ENCODE measurements at regions not wholly inside any gene's neighbourhood (a gene's known extent, or its start where the extent isn't known, plus 50 kb on each side); places are given as distances from the start of the nearest gene placed in this dataset.

GRCh38 chr1:56225964-56226815 lies 353.2 kb downstream of the PLPP3 start:
- no peak for DNase-seq
- Histone ChIP-seq H4K91ac (ENCODE audit: low read depth, low read length) (no peak overlapping the region), H3K4ac (ENCODE audit: low read depth, low read length) (no peak overlapping the region), H3K79me1 (ENCODE audit: low read length) (no peaks in the 10 kb centered on the region), H3K23ac (ENCODE audit: low read length) (no peak overlapping the region), H2BK12ac (ENCODE audit: low read length) (no peak overlapping the region), H4K8ac (ENCODE audit: low read depth, low read length) (no peak overlapping the region), H3K36me3 (ENCODE audit: control insufficient read depth in 1 of 2, insufficient read depth in 2 of 2, low read length in 2 of 2) (no peaks in the 10 kb centered on the region), H3K14ac (ENCODE audit: low read length) (no peak overlapping the region), H2AK5ac (ENCODE audit: low read length) (no peak overlapping the region), H3K27ac (ENCODE audit: low read depth, low read length) (no peak overlapping the region), H3K27me3 (ENCODE audit: insufficient read depth, low read length) (no peaks in the 10 kb centered on the region), H2BK5ac (ENCODE audit: low read depth, low read length, poor library complexity) (no peak overlapping the region), H2AFZ (ENCODE audit: insufficient read depth, low read length, poor library complexity) (no peak overlapping the region), H2BK120ac (ENCODE audit: insufficient read depth, low read length, poor library complexity) (no peak overlapping the region), H3K9me3 (ENCODE audit: insufficient read depth, low read depth, low read length) (no peaks in the 10 kb centered on the region), H3K4me2 (ENCODE audit: low read length) (no peak overlapping the region), H3K9ac (ENCODE audit: low read length) (no peak overlapping the region), H3K79me2 (ENCODE audit: control insufficient read depth, insufficient read depth, low read length, poor library complexity) (no peaks in the 10 kb centered on the region), H4K12ac (ENCODE audit: low read depth, low read length) (no peak overlapping the region), H3K18ac (ENCODE audit: low read length) (no peak overlapping the region), H3K4me1 (ENCODE audit: control insufficient read depth in 1 of 2, insufficient read depth in 2 of 2, low read length in 2 of 2) (peaks cover 2% of the 10 kb centered on the region in 2 experiments), H3K4me3 (ENCODE audit: low read depth, low read length) (no peak overlapping the region)
- no CpG with 5 or more reads among the region's 1 CpG for WGBS (ENCODE audit: extremely low coverage, insufficient coverage, insufficient read length)

GRCh38 chr1:56223968-56224367 lies 355.4 kb downstream of the PLPP3 start:
- no peaks in the 10 kb centered on the region for H3K79me2 ChIP-seq (ENCODE audit: control insufficient read depth, insufficient read depth, low read length, poor library complexity)
- H2BK120ac ChIP-seq (ENCODE audit: insufficient read depth, low read length, poor library complexity) = no peak overlapping the region
- no peaks in the 10 kb centered on the region for H3K27me3 ChIP-seq (ENCODE audit: insufficient read depth, low read length)
- H2BK5ac ChIP-seq (ENCODE audit: low read depth, low read length, poor library complexity) = no peak overlapping the region
- DNase-seq = no peak
- no peak overlapping the region for H3K27ac ChIP-seq (ENCODE audit: low read depth, low read length)
- no peak overlapping the region for H3K18ac ChIP-seq (ENCODE audit: low read length)
- no peaks in the 10 kb centered on the region for H3K4me1 ChIP-seq (ENCODE audit: control insufficient read depth in 1 of 2, insufficient read depth in 2 of 2, low read length in 2 of 2)
- H3K4me2 ChIP-seq (ENCODE audit: low read length) = no peak overlapping the region
- no peaks in the 10 kb centered on the region for H3K9me3 ChIP-seq (ENCODE audit: insufficient read depth, low read depth, low read length)
- no peak overlapping the region for H2BK12ac ChIP-seq (ENCODE audit: low read length)
- no peak overlapping the region for H3K4ac ChIP-seq (ENCODE audit: low read depth, low read length)
- no peaks in the 10 kb centered on the region for H3K79me1 ChIP-seq (ENCODE audit: low read length)
- no peak overlapping the region for H3K4me3 ChIP-seq (ENCODE audit: low read depth, low read length)
- no CpG with 5 or more reads among the region's 2 CpGs for WGBS (ENCODE audit: extremely low coverage, insufficient coverage, insufficient read length)
- no peak overlapping the region for H3K9ac ChIP-seq (ENCODE audit: low read length)
- no peak overlapping the region for H2AFZ ChIP-seq (ENCODE audit: insufficient read depth, low read length, poor library complexity)
- H4K91ac ChIP-seq (ENCODE audit: low read depth, low read length) = no peak overlapping the region
- H3K14ac ChIP-seq (ENCODE audit: low read length) = no peak overlapping the region
- H2AK5ac ChIP-seq (ENCODE audit: low read length) = no peak overlapping the region
- no peak overlapping the region for H3K23ac ChIP-seq (ENCODE audit: low read length)
- H3K36me3 ChIP-seq (ENCODE audit: control insufficient read depth in 1 of 2, insufficient read depth in 2 of 2, low read length in 2 of 2) = no peaks in the 10 kb centered on the region
- H4K12ac ChIP-seq (ENCODE audit: low read depth, low read length) = no peak overlapping the region
- no peak overlapping the region for H4K8ac ChIP-seq (ENCODE audit: low read depth, low read length)

- Histone ChIP-seq H3K18ac (ENCODE audit: low read length) (no peak overlapping the region), H2BK120ac (ENCODE audit: insufficient read depth, low read length, poor library complexity) (no peak overlapping the region), H2BK12ac (ENCODE audit: low read length) (no peak overlapping the region), H3K79me2 (ENCODE audit: control insufficient read depth, insufficient read depth, low read length, poor library complexity) (no peaks in the 10 kb centered on the region), H4K91ac (ENCODE audit: low read depth, low read length) (no peak overlapping the region), H3K4ac (ENCODE audit: low read depth, low read length) (no peak overlapping the region), H3K36me3 (ENCODE audit: control insufficient read depth in 1 of 2, insufficient read depth in 2 of 2, low read length in 2 of 2) (no peaks in the 10 kb centered on the region), H3K4me2 (ENCODE audit: low read length) (no peak overlapping the region), H3K9ac (ENCODE audit: low read length) (no peak overlapping the region), H2AFZ (ENCODE audit: insufficient read depth, low read length, poor library complexity) (no peak overlapping the region), H2AK5ac (ENCODE audit: low read length) (no peak overlapping the region), H4K12ac (ENCODE audit: low read depth, low read length) (no peak overlapping the region), H3K27ac (ENCODE audit: low read depth, low read length) (no peak overlapping the region), H3K79me1 (ENCODE audit: low read length) (no peaks in the 10 kb centered on the region), H3K23ac (ENCODE audit: low read length) (no peak overlapping the region), H4K8ac (ENCODE audit: low read depth, low read length) (no peak overlapping the region), H3K14ac (ENCODE audit: low read length) (no peak overlapping the region), H3K4me1 (ENCODE audit: control insufficient read depth in 1 of 2, insufficient read depth in 2 of 2, low read length in 2 of 2) (no peaks in the 10 kb centered on the region), H3K4me3 (ENCODE audit: low read depth, low read length) (no peak overlapping the region), H2BK5ac (ENCODE audit: low read depth, low read length, poor library complexity) (no peak overlapping the region), H3K9me3 (ENCODE audit: insufficient read depth, low read depth, low read length) (no peaks in the 10 kb centered on the region), H3K27me3 (ENCODE audit: insufficient read depth, low read length) (no peaks in the 10 kb centered on the region)
- no peak for DNase-seq
Observed at GRCh38 chr1:56222914-56223540, 356.3 kb downstream of the PLPP3 start.

- Histone ChIP-seq H3K9me3 (ENCODE audit: insufficient read depth, low read depth, low read length) (no peaks in the 10 kb centered on the region), H4K12ac (ENCODE audit: low read depth, low read length) (no peak overlapping the region), H2BK5ac (ENCODE audit: low read depth, low read length, poor library complexity) (no peak overlapping the region), H3K36me3 (ENCODE audit: control insufficient read depth in 1 of 2, insufficient read depth in 2 of 2, low read length in 2 of 2) (peaks cover 0 to 2% of the 10 kb centered on the region in 2 experiments), H2BK12ac (ENCODE audit: low read length) (no peak overlapping the region), H2AFZ (ENCODE audit: insufficient read depth, low read length, poor library complexity) (no peak overlapping the region), H3K4me2 (ENCODE audit: low read length) (no peak overlapping the region), H3K23ac (ENCODE audit: low read length) (no peak overlapping the region), H4K91ac (ENCODE audit: low read depth, low read length) (no peak overlapping the region), H3K9ac (ENCODE audit: low read length) (no peak overlapping the region), H3K27ac (ENCODE audit: low read depth, low read length) (no peak overlapping the region), H3K4ac (ENCODE audit: low read depth, low read length) (no peak overlapping the region), H3K27me3 (ENCODE audit: insufficient read depth, low read length) (no peaks in the 10 kb centered on the region), H3K4me3 (ENCODE audit: low read depth, low read length) (no peak overlapping the region), H3K79me1 (ENCODE audit: low read length) (no peaks in the 10 kb centered on the region), H2AK5ac (ENCODE audit: low read length) (no peak overlapping the region), H3K14ac (ENCODE audit: low read length) (no peak overlapping the region), H3K4me1 (ENCODE audit: control insufficient read depth in 1 of 2, insufficient read depth in 2 of 2, low read length in 2 of 2) (peaks cover 3% of the 10 kb centered on the region in 2 experiments), H3K18ac (ENCODE audit: low read length) (no peak overlapping the region), H4K8ac (ENCODE audit: low read depth, low read length) (no peak overlapping the region), H2BK120ac (ENCODE audit: insufficient read depth, low read length, poor library complexity) (no peak overlapping the region), H3K79me2 (ENCODE audit: control insufficient read depth, insufficient read depth, low read length, poor library complexity) (no peaks in the 10 kb centered on the region)
- no peak for DNase-seq
- no CpG with 5 or more reads among the region's 4 CpGs for WGBS (ENCODE audit: extremely low coverage, insufficient coverage, insufficient read length)
Observed at GRCh38 chr1:56220021-56220420, 359.3 kb downstream of the PLPP3 start.

All from trophoblast cell (in vitro differentiated cells and primary cell).